Psoas muscle (tissue), 7 donors: ENCODE measurements at regions not wholly inside any gene's neighbourhood (a gene's known extent, or its start where the extent isn't known, plus 50 kb on each side); places are given as distances from the start of the nearest gene placed in this dataset.

Experiments
- ATAC-seq, 4 donors: fragments of 200-7000 bp; cut with Tn5 transposase; one replicate each; pipeline ENCODE4 v1.9.1; 2020; ENCODE audit warnings: moderate library complexity in 3 of 4, mild to moderate bottlenecking in 2 of 4
- DNase-seq, 2 donors: peaks; one replicate each; pipeline ENCODE4 v3.0.0-alpha.2; 2020
- H3K27ac ChIP-seq: fragments of 200-600 bp; one replicate; pipeline ENCODE4 v1.8.0; 2022
- H3K27me3 ChIP-seq, 3 donors: fragments of 200-600 bp in 1 of 3; one replicate each; pipeline versions ENCODE4 v1.6.1 to v1.8.0; 2013 to 2022; ENCODE audit warnings: low read length in 2 of 3, mild to moderate bottlenecking in 2 of 3, moderate library complexity in 1 of 3; ENCODE audit not compliant: insufficient read depth in 3 of 3
- H3K36me3 ChIP-seq, 2 donors: fragments of 200-600 bp in 1 of 2; one replicate each; pipeline versions ENCODE4 v1.6.1 to v1.8.0; 2013 to 2022; ENCODE audit warnings: low read depth in 1 of 2, mild to moderate bottlenecking in 1 of 2, moderate library complexity in 1 of 2; ENCODE audit not compliant: insufficient read depth in 1 of 2
- H3K4me1 ChIP-seq: fragments of 200-600 bp; one replicate; pipeline ENCODE4 v1.8.0; 2022
- H3K4me3 ChIP-seq: fragments of 200-600 bp; one replicate; pipeline ENCODE4 v1.8.0; 2022; ENCODE audit warnings: mild to moderate bottlenecking
- H3K9me3 ChIP-seq: fragments of 200-600 bp; one replicate; pipeline ENCODE4 v1.8.0; 2022
- CTCF ChIP-seq: fragments of 200-600 bp; IDR thresholded peaks from one replicate; pipeline ENCODE4 v1.8.0; 2022; ENCODE audit warnings: antibody characterized with exemption
- WGBS, 3 donors: extraction: QIAGEN DNeasy Blood & Tissue Kit; methylation state at CpG; one replicate each; pipeline versions ENCODE4 v1.1.6 to v1.1.7; 2013; 5-methylcytosine and 5-hydroxymethylcytosine counted together
- intact Hi-C, 2 donors: fragments of 100-400 bp; cut with DNase I; formaldehyde crosslinking; loops; one replicate each; pipeline versions ENCODE4 v1.11.0 to v1.14.2; 2022
- donor health status: healthy with polysubstance abuse.
- donor health status: DM: no; HTN: no; CAD: no; lungs with moderate emphysema.
- donor health status: Bipolar disorder and iron deficiency.
- donor health status: healthy.
- donor health status: DM: yes; HTN: yes; CAD: no.
- donor health status: DM: no; HTN: no; CAD: no.
- donor health status: DM: yes; HTN: yes; CAD: no.

- ATAC-seq (peak; percentile 91 to 99 (median 97)), DNase-seq (peak in 1 of 2 donors; percentile 65)
- no peak for TF ChIP-seq CTCF
- H3K27me3 ChIP-seq = no peaks in the 10 kb centered on the region
- no peaks in the 10 kb centered on the region for H3K9me3 ChIP-seq
- no peak overlapping the region for H3K4me3 ChIP-seq
- H3K27ac ChIP-seq = peak overlapping the region; percentile 56
- intact Hi-C loops = no loop called here
- 34 to 62% (median 35%) methylated on average over 11 of the region's 11 CpGs for WGBS, 3 donors
- no peaks in the 10 kb centered on the region for H3K36me3 ChIP-seq
- peaks cover 17% of the 10 kb centered on the region for H3K4me1 ChIP-seq
Measured at GRCh38 chr12:68420225-68421010, 88.3 kb upstream of the MDM1 start.

GRCh38 chr12:68422159-68422558 lies 90.0 kb upstream of the MDM1 start:
- WGBS, 3 donors = 70 to 83% (median 75%) methylated on average over 3 of the region's 3 CpGs
- no peak for TF ChIP-seq CTCF
- Histone ChIP-seq H3K36me3 (no peaks in the 10 kb centered on the region), H3K9me3 (no peaks in the 10 kb centered on the region), H3K27ac (no peak overlapping the region), H3K4me1 (peaks cover 25% of the 10 kb centered on the region), H3K4me3 (no peak overlapping the region), H3K27me3 (no peaks in the 10 kb centered on the region)
- DNase-seq = no peak
- no peak for ATAC-seq
- intact Hi-C loops = no loop called here

GRCh38 chr12:68422956-68423574 lies 90.9 kb upstream of the MDM1 start:
- peaks cover 25% of the 10 kb centered on the region for H3K4me1 ChIP-seq
- WGBS, 3 donors = 56 to 64% (median 62%) methylated on average over 7 of the region's 7 CpGs
- no peak for TF ChIP-seq CTCF
- H3K36me3 ChIP-seq = no peaks in the 10 kb centered on the region
- H3K27ac ChIP-seq = no peak overlapping the region
- ATAC-seq (no peak), DNase-seq (no peak)
- no peaks in the 10 kb centered on the region for H3K27me3 ChIP-seq
- H3K4me3 ChIP-seq = no peak overlapping the region
- no peaks in the 10 kb centered on the region for H3K9me3 ChIP-seq
- intact Hi-C loops = no loop called here

- intact Hi-C loops = no loop called here
- H3K9me3 ChIP-seq = no peaks in the 10 kb centered on the region
- H3K27ac ChIP-seq = no peak overlapping the region
- no peaks in the 10 kb centered on the region for H3K36me3 ChIP-seq
- ATAC-seq (peak in 2 of 4 donors; percentile 9 to 56), DNase-seq (no peak)
- no peaks in the 10 kb centered on the region for H3K27me3 ChIP-seq
- H3K4me1 ChIP-seq = peaks cover 13% of the 10 kb centered on the region
- TF ChIP-seq CTCF = no peak
- WGBS, 3 donors = 57 to 77% (median 61%) methylated on average over 2 of the region's 2 CpGs
- H3K4me3 ChIP-seq = no peak overlapping the region
Measured at GRCh38 chr12:68425998-68426397, 93.8 kb upstream of the MDM1 start.
